PC-3 (cell line): ENCODE measurements at regions not wholly inside any gene's neighbourhood (a gene's known extent, or its start where the extent isn't known, plus 50 kb on each side); places are given as distances from the start of the nearest gene placed in this dataset.

Experiments used
- ATAC-seq: fragments of 200-7000 bp; cut with Tn5 transposase; 2 replicates; pipeline ENCODE4 v1.9.1; 2020; ENCODE audit warnings: mild to moderate bottlenecking, moderate library complexity
- BruUV-seq: library from RNA; stranded (reverse); fragments of 400-500 nt; replicated peaks from 2 replicates; lab custom pipeline; 2021; lab: Mats Ljungman, UMichigan
- CTCF ChIA-PET: fragments of 300-600 bp; sonication (Branson Sonifier 250); formaldehyde crosslinking; loops from one replicate; lab custom pipeline; 2022; ENCODE audit warnings: antibody characterized with exemption; lab: Charles Lee
- POLR2A ChIA-PET: fragments of 300-600 bp; sonication (Branson Sonifier 250); formaldehyde crosslinking; loops from one replicate; lab custom pipeline; 2022; ENCODE audit warnings: antibody characterized with exemption; ENCODE audit not compliant: unreplicated experiment; lab: Charles Lee
- DNase-seq: peaks from one replicate; pipeline ENCODE4 v3.0.0-alpha.2; 2015
- H2AFZ ChIP-seq: fragments of 300-600 bp; sonication (generic); 2 replicates; pipeline ENCODE4 v1.6.0; 2016; ENCODE audit warnings: antibody characterized with exemption, low read length
- H3F3A ChIP-seq: fragments of 300-600 bp; sonication (generic); one replicate; pipeline ENCODE4 v1.6.0; 2017; ENCODE audit warnings: antibody characterized with exemption, low read length, control low read depth, mild to moderate bottlenecking; ENCODE audit not compliant: unreplicated experiment
- H3K27ac ChIP-seq: fragments of 300-600 bp; sonication (generic); 2 replicates; pipeline ENCODE4 v1.5.1; 2016; ENCODE audit warnings: mild to moderate bottlenecking, low read length
- H3K27me3 ChIP-seq: fragments of 300-600 bp; sonication (generic); 2 replicates; pipeline ENCODE4 v1.6.1; 2016; ENCODE audit warnings: low read length, mixed read lengths
- H3K36me3 ChIP-seq: fragments of 300-600 bp; sonication (generic); 2 replicates; pipeline ENCODE4 v1.6.1; 2016; ENCODE audit warnings: low read depth, mixed run types, low read length, mixed read lengths
- H3K4me1 ChIP-seq: fragments of 300-600 bp; sonication (generic); 2 replicates; pipeline ENCODE4 v1.5.1; 2016; ENCODE audit warnings: low read length; ENCODE audit not compliant: insufficient read depth
- H3K4me2 ChIP-seq: fragments of 300-600 bp; sonication (generic); 2 replicates; pipeline ENCODE4 v1.6.0; 2016; ENCODE audit warnings: low read length
- H3K4me3 ChIP-seq: fragments of 300-600 bp; sonication (generic); 2 replicates; pipeline ENCODE4 v1.5.1; 2016; ENCODE audit warnings: mild to moderate bottlenecking, low read length, mixed read lengths
- H3K79me2 ChIP-seq: fragments of 300-600 bp; sonication (generic); 2 replicates; pipeline ENCODE4 v1.6.1; 2017; ENCODE audit warnings: low read length, mixed read lengths
- H3K9ac ChIP-seq: fragments of 300-600 bp; sonication (generic); 2 replicates; pipeline ENCODE4 v1.6.0; 2016; ENCODE audit warnings: mild to moderate bottlenecking, low read length
- H3K9me2 ChIP-seq: fragments of 300-600 bp; sonication (generic); replicated peaks from 2 replicates; pipeline ENCODE4 v1.6.1; 2016; ENCODE audit warnings: mixed run types, low read length, mixed read lengths
- H3K9me3 ChIP-seq: fragments of 300-600 bp; sonication (generic); 2 replicates; pipeline ENCODE4 v1.6.1; 2016; ENCODE audit warnings: low read length, mixed read lengths
- H4K20me1 ChIP-seq: fragments of 300-600 bp; sonication (generic); 2 replicates; pipeline ENCODE4 v1.6.1; 2016; ENCODE audit warnings: low read length, mixed read lengths
- EZH2 ChIP-seq: fragments of 300-600 bp; sonication (generic); IDR thresholded peaks from one replicate; pipeline ENCODE4 v1.6.1; 2017; ENCODE audit warnings: antibody characterized with exemption, mild to moderate bottlenecking, low read length; ENCODE audit not compliant: unreplicated experiment
- EZH2phosphoT487 ChIP-seq: fragments of 300-600 bp; sonication (generic); IDR thresholded peaks from 2 replicates; pipeline ENCODE4 v1.6.1; 2018; ENCODE audit warnings: mild to moderate bottlenecking, antibody characterized with exemption, low read length, borderline replicate concordance
- intact Hi-C: fragments of 100-400 bp; cut with micrococcal nuclease; formaldehyde crosslinking; loops from 2 replicates; pipeline ENCODE4 v1.9.0; 2023
- TF ChIP-seq, protein P1 (sequence below): fragments of 300-600 bp; sonication (generic); conservative IDR thresholded peaks from 2 replicates; pipeline ENCODE4 v1.5.1; 2017; ENCODE audit warnings: antibody characterized with exemption, low read depth, mild to moderate bottlenecking, low read length

DNA sequence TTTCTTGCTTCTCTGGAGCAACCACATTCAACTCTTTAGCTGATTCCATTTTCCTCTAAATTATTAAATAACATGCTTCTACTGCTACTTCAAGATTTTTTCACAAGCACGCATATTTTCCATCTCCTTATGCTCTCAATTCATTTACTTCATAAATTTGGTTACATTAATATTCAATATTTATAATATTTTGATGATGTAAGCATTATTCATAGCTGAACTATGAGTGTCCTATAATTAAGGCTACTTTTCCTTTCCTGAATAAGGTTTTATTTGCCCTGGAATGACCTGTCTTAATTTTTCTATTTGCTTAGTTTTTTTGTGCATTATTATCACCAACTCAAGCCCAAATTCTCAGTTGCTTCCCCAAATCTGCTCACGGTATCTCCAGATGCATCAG lies 109.4 kb upstream of the ADPGK start:
- CTCF ChIA-PET, result no interaction called here
- no TSS peak for BruUV-seq
- POLR2A ChIA-PET, result no interaction called here

DNA sequence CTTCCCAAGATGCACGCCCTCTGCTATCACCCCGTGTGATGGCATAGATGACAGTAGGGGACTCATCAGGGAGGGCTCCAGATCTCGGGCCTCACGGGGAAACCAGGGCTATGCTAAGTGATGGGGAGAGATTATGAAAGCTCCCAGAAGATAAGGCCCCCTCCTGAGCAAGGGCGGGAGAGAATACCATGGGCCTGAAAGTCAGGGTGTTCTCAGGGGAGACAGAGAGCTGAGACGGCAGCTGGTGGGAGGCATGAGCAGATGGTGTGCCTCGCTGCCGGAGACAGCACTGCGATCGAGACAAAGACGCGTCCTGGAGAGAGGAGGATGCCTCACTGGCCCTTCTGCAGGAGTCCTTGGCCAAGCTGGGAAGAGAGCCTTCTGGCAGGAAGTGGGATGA lies 106.5 kb upstream of the ADPGK start:
- Histone ChIP-seq H2AFZ (no peak overlapping the region), H3K27ac (no peak overlapping the region), H3K9me2 (no peaks in the 10 kb centered on the region), H3K27me3 (peaks cover 38% of the 10 kb centered on the region), H3F3A (no peaks in the 10 kb centered on the region), H3K36me3 (no peaks in the 10 kb centered on the region), H3K4me2 (no peak overlapping the region), H3K9me3 (no peaks in the 10 kb centered on the region), H3K9ac (no peak overlapping the region), H3K79me2 (no peaks in the 10 kb centered on the region), H3K4me1 (no peaks in the 10 kb centered on the region), H3K4me3 (no peak overlapping the region), H4K20me1 (no peaks in the 10 kb centered on the region)
- ChIA-PET CTCF (no interaction called here), POLR2A (no interaction called here)
- ATAC-seq, result no peak
- BruUV-seq, result no TSS peak
- intact Hi-C loops, result no loop called here
- DNase-seq, result no peak
- no peak for TF ChIP-seq EZH2
- no peak for TF ChIP-seq EZH2phosphoT487
- TF ChIP-seq, protein P1, sequence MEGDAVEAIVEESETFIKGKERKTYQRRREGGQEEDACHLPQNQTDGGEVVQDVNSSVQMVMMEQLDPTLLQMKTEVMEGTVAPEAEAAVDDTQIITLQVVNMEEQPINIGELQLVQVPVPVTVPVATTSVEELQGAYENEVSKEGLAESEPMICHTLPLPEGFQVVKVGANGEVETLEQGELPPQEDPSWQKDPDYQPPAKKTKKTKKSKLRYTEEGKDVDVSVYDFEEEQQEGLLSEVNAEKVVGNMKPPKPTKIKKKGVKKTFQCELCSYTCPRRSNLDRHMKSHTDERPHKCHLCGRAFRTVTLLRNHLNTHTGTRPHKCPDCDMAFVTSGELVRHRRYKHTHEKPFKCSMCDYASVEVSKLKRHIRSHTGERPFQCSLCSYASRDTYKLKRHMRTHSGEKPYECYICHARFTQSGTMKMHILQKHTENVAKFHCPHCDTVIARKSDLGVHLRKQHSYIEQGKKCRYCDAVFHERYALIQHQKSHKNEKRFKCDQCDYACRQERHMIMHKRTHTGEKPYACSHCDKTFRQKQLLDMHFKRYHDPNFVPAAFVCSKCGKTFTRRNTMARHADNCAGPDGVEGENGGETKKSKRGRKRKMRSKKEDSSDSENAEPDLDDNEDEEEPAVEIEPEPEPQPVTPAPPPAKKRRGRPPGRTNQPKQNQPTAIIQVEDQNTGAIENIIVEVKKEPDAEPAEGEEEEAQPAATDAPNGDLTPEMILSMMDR, result no peak

More for the DNA sequence above, 109.4 kb upstream of the ADPGK start:
- Histone ChIP-seq H4K20me1 (no peaks in the 10 kb centered on the region), H3K27ac (no peak overlapping the region), H3F3A (no peaks in the 10 kb centered on the region), H3K4me1 (no peaks in the 10 kb centered on the region), H3K27me3 (peaks cover 44% of the 10 kb centered on the region), H3K9ac (no peak overlapping the region), H3K4me2 (no peak overlapping the region), H3K9me2 (no peaks in the 10 kb centered on the region), H3K9me3 (no peaks in the 10 kb centered on the region), H3K4me3 (no peak overlapping the region), H3K79me2 (no peaks in the 10 kb centered on the region), H2AFZ (no peak overlapping the region), H3K36me3 (no peaks in the 10 kb centered on the region)
- DNase-seq (no peak), ATAC-seq (no peak)
- TF ChIP-seq EZH2 (no peak), EZH2phosphoT487 (no peak)
- TF ChIP-seq, protein P1, result no peak
- intact Hi-C loops, result no loop called here

DNA sequence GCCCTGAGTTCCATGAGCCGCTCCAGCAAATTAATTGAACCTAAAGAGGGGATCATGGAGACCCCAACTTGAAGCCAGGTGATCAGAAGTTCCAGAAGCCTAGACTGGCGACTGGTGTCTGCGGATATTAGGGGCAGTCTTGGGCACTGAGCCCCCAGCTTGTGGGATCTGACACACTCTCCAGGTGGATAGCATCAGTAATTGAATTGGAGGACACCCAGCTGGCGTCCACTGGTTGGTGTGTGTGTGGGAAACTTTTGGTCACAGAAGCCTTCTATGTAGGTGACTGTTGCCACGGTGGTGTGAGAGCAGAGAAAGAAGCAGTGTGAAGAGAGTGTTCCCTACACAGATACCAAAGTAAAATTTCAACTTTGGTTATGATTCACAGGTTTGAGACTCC lies 106.0 kb upstream of the ADPGK start:
- no peak for ATAC-seq
- Histone ChIP-seq H3K36me3 (no peaks in the 10 kb centered on the region), H3K9me2 (no peaks in the 10 kb centered on the region), H3K79me2 (no peaks in the 10 kb centered on the region), H3K27ac (no peak overlapping the region), H3K4me3 (no peak overlapping the region), H3F3A (no peaks in the 10 kb centered on the region), H3K4me2 (no peak overlapping the region), H3K27me3 (peaks cover 38% of the 10 kb centered on the region), H2AFZ (no peak overlapping the region), H3K4me1 (no peaks in the 10 kb centered on the region), H3K9ac (no peak overlapping the region), H4K20me1 (no peaks in the 10 kb centered on the region), H3K9me3 (no peaks in the 10 kb centered on the region)
- CTCF ChIA-PET, result no interaction called here
- intact Hi-C loops, result no loop called here
- BruUV-seq, result no TSS peak
- TF ChIP-seq EZH2 (no peak), EZH2phosphoT487 (no peak)
- TF ChIP-seq, protein P1, result no peak
- no peak for DNase-seq
- POLR2A ChIA-PET, result no interaction called here
